GM21528 (cell line): ENCODE measurements at regions not wholly inside any gene's neighbourhood (a gene's known extent, or its start where the extent isn't known, plus 50 kb on each side); places are given as distances from the start of the nearest gene placed in this dataset.

Experiments used
- ATAC-seq: cut with Tn5 transposase; IDR thresholded peaks from one replicate; pipeline ENCODE4 v1.9.1; 2021; ENCODE audit warnings: mild to moderate bottlenecking, moderate library complexity; ENCODE audit not compliant: unreplicated experiment, low FRiP score

DNA sequence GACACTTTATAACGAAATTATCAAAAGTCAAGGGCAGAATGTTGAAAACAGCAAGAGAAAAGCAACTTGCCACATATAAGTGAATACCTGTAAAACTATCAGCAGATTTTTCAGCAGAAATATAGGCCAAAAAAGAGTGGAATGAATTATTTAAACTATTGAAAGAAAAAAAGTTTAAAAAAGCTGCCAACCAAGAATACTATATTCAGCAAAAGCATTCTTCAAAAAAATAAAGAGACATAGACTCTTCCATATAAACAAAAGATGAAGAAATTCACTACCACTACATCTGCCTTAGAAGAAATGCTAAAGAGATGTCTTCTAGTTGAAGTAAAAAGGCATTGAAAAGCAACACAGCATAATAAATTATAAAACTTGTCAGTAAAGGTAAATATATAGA, 80.6 kb upstream of the CPNE8 start:
- no peak for ATAC-seq

DNA sequence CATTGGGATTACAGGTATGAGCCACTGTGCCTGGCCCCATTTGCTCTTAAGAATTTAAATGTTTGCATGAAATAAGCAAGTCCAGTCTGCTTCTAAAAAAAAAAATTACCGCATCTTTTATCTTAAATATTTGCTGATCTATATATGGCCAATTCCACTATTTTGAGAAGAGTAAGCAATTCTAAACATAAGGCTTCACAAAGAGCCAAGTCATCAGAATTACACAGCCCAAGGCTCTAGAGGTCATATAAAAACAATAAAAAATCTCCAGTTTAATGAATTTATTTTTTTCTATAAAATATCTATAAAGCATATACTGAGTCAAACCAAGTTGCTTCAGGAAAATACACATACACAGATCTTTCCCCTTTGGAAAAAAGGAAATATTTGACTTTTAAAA, 79.0 kb upstream of the CPNE8 start:
- no peak for ATAC-seq

DNA sequence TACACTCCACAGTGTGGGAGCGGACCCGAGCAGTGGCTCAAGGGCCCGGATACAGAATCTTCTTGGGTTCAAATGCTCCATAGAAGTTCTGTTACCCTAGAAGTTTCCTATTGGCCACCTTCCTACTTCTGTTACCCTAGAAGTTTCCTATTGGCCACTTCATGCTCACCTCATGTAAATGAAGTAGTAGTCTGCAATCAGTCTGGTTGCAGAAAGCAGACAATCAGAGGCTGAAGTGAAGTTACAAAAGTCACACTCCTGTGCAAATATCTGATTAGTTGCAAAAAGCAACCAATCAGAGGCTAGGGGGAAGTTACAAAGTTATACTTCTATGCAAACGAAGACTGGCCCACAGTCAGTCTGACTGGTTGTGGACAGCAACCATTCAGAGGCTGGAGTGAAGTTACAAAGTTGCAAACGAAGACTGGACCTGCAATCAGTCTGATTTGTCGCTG, 77.8 kb upstream of the CPNE8 start:
- ATAC-seq = no peak

DNA sequence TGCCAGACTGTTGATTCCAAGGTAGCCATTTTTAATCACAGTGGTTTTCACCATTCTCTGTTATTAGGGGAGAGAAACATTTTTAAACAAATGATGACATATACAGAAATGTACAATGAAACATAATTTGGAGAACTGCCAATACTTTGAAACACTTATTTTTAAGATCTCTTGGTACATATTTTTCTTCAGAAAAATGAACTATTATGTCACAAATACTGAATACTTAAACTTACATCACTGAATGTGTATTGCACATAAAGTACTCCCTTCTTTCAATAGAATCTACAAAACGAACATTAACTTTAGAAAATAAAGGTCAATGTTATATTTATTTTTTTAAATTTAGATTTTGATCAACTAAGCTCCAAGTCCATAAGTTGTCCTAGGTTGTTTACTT, 71.7 kb upstream of the CPNE8 start:
- no peak for ATAC-seq

DNA sequence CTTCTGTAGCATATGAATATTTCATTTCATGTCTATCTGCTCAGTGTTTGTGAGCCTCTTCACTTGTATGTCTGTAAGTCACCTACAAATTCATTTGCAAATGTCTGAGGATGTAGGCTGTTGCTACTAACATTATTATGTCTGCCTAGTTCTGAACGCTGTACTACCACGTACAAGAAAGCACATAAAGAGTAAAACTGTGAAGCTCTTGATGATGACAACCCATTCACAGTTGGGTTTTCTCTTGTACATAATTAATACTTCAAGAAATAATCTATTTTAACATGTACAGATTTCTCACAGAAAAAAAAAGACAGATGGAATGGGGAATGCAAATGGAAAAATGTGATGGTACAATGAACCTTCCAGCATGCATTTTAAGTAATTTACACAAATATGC, 64.3 kb upstream of the CPNE8 start:
- no peak for ATAC-seq

DNA sequence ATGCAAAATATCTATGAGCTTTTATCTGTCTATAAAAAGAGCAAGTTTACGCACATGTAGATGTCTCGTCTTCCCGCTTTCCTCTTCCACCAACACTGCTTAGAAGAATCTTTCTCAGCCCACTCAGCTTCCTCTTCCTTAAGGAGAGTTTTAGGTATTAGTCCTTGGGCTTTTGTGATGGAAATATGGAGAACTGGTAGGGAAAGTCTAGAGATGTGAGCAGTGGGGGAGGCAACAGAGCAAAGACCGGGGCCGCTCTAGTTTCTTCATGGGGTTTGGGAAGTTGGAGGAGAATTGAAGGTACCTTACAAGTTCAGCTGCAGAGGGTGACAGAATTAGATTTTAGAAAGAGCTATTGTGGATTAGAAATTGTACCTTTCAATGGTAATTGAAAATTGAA, 56.3 kb upstream of the CPNE8 start:
- ATAC-seq = no peak

DNA sequence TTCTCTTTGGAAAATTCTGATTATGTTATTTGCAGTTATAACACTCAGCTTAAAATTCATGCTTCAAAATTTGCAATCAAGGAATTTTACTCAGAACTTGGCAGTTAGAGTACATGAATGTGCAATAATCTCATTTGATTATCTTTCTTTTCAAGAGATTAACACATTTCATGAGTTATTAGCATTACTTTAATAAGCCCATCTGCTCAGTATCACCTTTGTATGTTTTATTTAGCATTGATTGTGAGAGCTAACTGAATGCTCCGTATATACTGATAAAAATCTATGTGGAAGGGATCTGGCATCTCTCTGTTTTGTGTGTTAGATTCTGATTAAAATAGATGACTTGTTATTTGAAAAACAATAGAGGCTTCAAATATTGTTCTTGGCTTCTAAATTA, 55.6 kb upstream of the CPNE8 start:
- ATAC-seq = no peak

DNA sequence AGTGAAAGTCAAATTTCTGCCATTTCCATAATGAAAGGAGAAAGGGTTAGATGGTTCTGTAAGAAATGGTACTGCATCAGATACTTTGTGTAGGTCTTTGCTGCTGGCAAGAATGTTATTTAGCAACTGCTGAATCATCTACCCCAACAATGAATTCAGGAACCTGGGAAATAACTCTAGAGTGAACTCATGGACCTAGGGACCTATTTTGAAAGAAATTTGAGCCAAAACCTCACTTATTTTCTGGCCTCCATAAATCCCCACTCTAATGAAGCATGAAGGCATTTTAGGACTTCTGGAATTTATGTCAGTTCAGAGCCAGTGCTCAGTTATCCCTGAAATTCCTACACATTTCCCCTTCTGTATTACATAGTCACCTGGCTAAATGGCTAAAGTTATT, 50.9 kb upstream of the CPNE8 start:
- ATAC-seq = no peak
